WTC11 (cell line): ENCODE measurements at regions not wholly inside any gene's neighbourhood (a gene's known extent, or its start where the extent isn't known, plus 50 kb on each side); places are given as distances from the start of the nearest gene placed in this dataset.

Source experiments
- ATAC-seq: fragments of 200-7000 bp; cut with Tn5 transposase; 2 replicates; pipeline ENCODE4 v1.10.0; 2021; ENCODE audit warnings: mild to moderate bottlenecking, moderate library complexity
- CTCF ChIA-PET: fragments of 300-600 bp; sonication (Branson Sonifier 250); formaldehyde crosslinking; loops from one replicate; lab custom pipeline; 2021; ENCODE audit warnings: antibody characterized with exemption; lab: Charles Lee
- POLR2A ChIA-PET: fragments of 350-600 bp; sonication (Branson Sonifier 250); formaldehyde crosslinking; loops from one replicate; lab custom pipeline; 2021; ENCODE audit warnings: antibody characterized with exemption; lab: Charles Lee
- DNase-seq: peaks from one replicate; pipeline ENCODE4 v3.0.0; 2021; ENCODE audit warnings: low spot score
- H3K27ac Mint-ChIP-seq: 2 replicates; pipeline ENCODE4 v1.8.0; 2021; ENCODE audit warnings: mixed read lengths
- H3K27me3 Mint-ChIP-seq: 2 replicates; pipeline ENCODE4 v1.8.0; 2021; ENCODE audit warnings: low read depth, mild to moderate bottlenecking, moderate library complexity, mixed read lengths
- H3K36me3 Mint-ChIP-seq: 2 replicates; pipeline ENCODE4 v1.8.0; 2021; ENCODE audit warnings: mixed read lengths
- H3K4me1 Mint-ChIP-seq: 2 replicates; pipeline ENCODE4 v1.8.0; 2022; ENCODE audit warnings: mixed read lengths
- H3K4me3 Mint-ChIP-seq: 2 replicates; pipeline ENCODE4 v1.8.0; 2021; ENCODE audit warnings: mild to moderate bottlenecking, moderate library complexity, mixed read lengths
- H3K9me3 Mint-ChIP-seq: 2 replicates; pipeline ENCODE4 v1.8.0; 2021; ENCODE audit warnings: mixed read lengths
- ATF1 ChIP-seq: sonication (generic); formaldehyde crosslinking; IDR thresholded peaks from 2 replicates; pipeline ENCODE4 v1.8.1; 2023; ENCODE audit warnings: mild to moderate bottlenecking, moderate library complexity, missing genetic modification reagents
- ATF2 ChIP-seq: sonication (generic); formaldehyde crosslinking; IDR thresholded peaks from 2 replicates; pipeline ENCODE4 v1.8.1; 2022; ENCODE audit warnings: low read depth, missing genetic modification reagents, borderline replicate concordance
- ATF6 ChIP-seq: sonication (generic); formaldehyde crosslinking; IDR thresholded peaks from 2 replicates; pipeline ENCODE4 v1.8.1; 2023; ENCODE audit warnings: mild to moderate bottlenecking, missing genetic modification reagents
- CREM ChIP-seq: sonication (generic); formaldehyde crosslinking; IDR thresholded peaks from 2 replicates; pipeline ENCODE4 v1.8.1; 2022; ENCODE audit warnings: mild to moderate bottlenecking, missing genetic modification reagents, moderate library complexity
- E2F4 ChIP-seq: sonication (generic); formaldehyde crosslinking; IDR thresholded peaks from 2 replicates; pipeline ENCODE4 v1.8.1; 2022; ENCODE audit warnings: low read depth, mild to moderate bottlenecking, moderate library complexity, missing genetic modification reagents, borderline replicate concordance
- ELF4 ChIP-seq: sonication (generic); formaldehyde crosslinking; IDR thresholded peaks from 2 replicates; pipeline ENCODE4 v1.8.1; 2022; ENCODE audit warnings: low read depth, mild to moderate bottlenecking, moderate library complexity, missing genetic modification reagents
- ETV6 ChIP-seq: sonication (generic); formaldehyde crosslinking; IDR thresholded peaks from 2 replicates; pipeline ENCODE4 v1.8.1; 2022; ENCODE audit warnings: mild to moderate bottlenecking, missing genetic modification reagents
- FOXP1 ChIP-seq: sonication (generic); formaldehyde crosslinking; IDR thresholded peaks from 2 replicates; pipeline ENCODE4 v1.8.0; 2022; ENCODE audit warnings: missing genetic modification reagents, mild to moderate bottlenecking, moderate library complexity, borderline replicate concordance
- GABPB1 ChIP-seq: sonication (generic); formaldehyde crosslinking; IDR thresholded peaks from 2 replicates; pipeline ENCODE4 v1.8.1; 2023; ENCODE audit warnings: mild to moderate bottlenecking, missing genetic modification reagents
- MYBL2 ChIP-seq: sonication (generic); formaldehyde crosslinking; IDR thresholded peaks from 2 replicates; pipeline ENCODE4 v1.8.1; 2023; ENCODE audit warnings: mild to moderate bottlenecking, moderate library complexity, missing genetic modification reagents
- NFYB ChIP-seq: sonication (generic); formaldehyde crosslinking; conservative IDR thresholded peaks from 2 replicates; pipeline ENCODE4 v1.8.0; 2022; ENCODE audit warnings: low read depth, missing genetic modification reagents
- RELA ChIP-seq: sonication (generic); formaldehyde crosslinking; IDR thresholded peaks from 2 replicates; pipeline ENCODE4 v1.8.1; 2022; ENCODE audit warnings: missing genetic modification reagents, mild to moderate bottlenecking, borderline replicate concordance
- RORB ChIP-seq: fragments of 250-450 bp; sonication (Bioruptor Pico); IDR thresholded peaks from 2 replicates; pipeline ENCODE4 v1.9.0; 2021; ENCODE audit warnings: mild to moderate bottlenecking
- TEAD1 ChIP-seq: sonication (generic); formaldehyde crosslinking; IDR thresholded peaks from 2 replicates; pipeline ENCODE4 v1.8.0; 2022; ENCODE audit warnings: mild to moderate bottlenecking, missing genetic modification reagents
- USF1 ChIP-seq: sonication (generic); formaldehyde crosslinking; IDR thresholded peaks from 2 replicates; pipeline ENCODE4 v1.8.0; 2022; ENCODE audit warnings: mild to moderate bottlenecking, missing genetic modification reagents
- USF2 ChIP-seq: sonication (generic); formaldehyde crosslinking; IDR thresholded peaks from 2 replicates; pipeline ENCODE4 v1.8.1; 2023; ENCODE audit warnings: mild to moderate bottlenecking, missing genetic modification reagents, moderate library complexity
- ZNF138 ChIP-seq: sonication (generic); formaldehyde crosslinking; conservative IDR thresholded peaks from 2 replicates; pipeline ENCODE4 v1.8.1; 2022; ENCODE audit warnings: mild to moderate bottlenecking, moderate library complexity, missing genetic modification reagents
- ZNF317 ChIP-seq: sonication (generic); formaldehyde crosslinking; IDR thresholded peaks from 2 replicates; pipeline ENCODE4 v1.8.1; 2023; ENCODE audit warnings: low read depth, mild to moderate bottlenecking, moderate library complexity, missing genetic modification reagents, borderline replicate concordance
- ZNF416 ChIP-seq: fragments of 250-450 bp; sonication (Bioruptor Pico); IDR thresholded peaks from 2 replicates; pipeline ENCODE4 v1.9.0; 2021; ENCODE audit warnings: mild to moderate bottlenecking, inconsistent platforms
- ZNF512 ChIP-seq: sonication (generic); formaldehyde crosslinking; IDR thresholded peaks from 2 replicates; pipeline ENCODE4 v1.8.1; 2022; ENCODE audit warnings: missing genetic modification reagents, borderline replicate concordance
- ZNF671 ChIP-seq: fragments of 250-450 bp; sonication (Bioruptor Pico); IDR thresholded peaks from 2 replicates; pipeline ENCODE4 v1.8.0; 2021; ENCODE audit warnings: mild to moderate bottlenecking

GRCh38 chr13:37277435-37278144 is 172.1 kb upstream of the CSNK1A1L start:
- Mint-ChIP-seq H3K9me3 (peaks cover 32% of the 10 kb centered on the region), H3K4me1 (no peaks in the 10 kb centered on the region), H3K27me3 (no peaks in the 10 kb centered on the region), H3K36me3 (peaks cover 15% of the 10 kb centered on the region), H3K4me3 (no peak overlapping the region), H3K27ac (no peak overlapping the region)
- ATAC-seq = no peak
- CTCF ChIA-PET = no interaction called here
- POLR2A ChIA-PET = no interaction called here
- no peak for DNase-seq
- no peak for TF ChIP-seq E2F4 (CRISPR knock-in tag)
- no peak for TF ChIP-seq ZNF671 (CRISPR knock-in tag)
- no peak for TF ChIP-seq USF2 (CRISPR knock-in tag)

- POLR2A ChIA-PET = no interaction called here
Observed at GRCh38 chr13:37277007-37277406, 171.5 kb upstream of the CSNK1A1L start.

GRCh38 chr13:37274569-37275497 is 169.4 kb upstream of the CSNK1A1L start:
- CTCF ChIA-PET = no interaction called here
- Mint-ChIP-seq H3K4me1 (no peaks in the 10 kb centered on the region), H3K9me3 (peaks cover 27% of the 10 kb centered on the region), H3K4me3 (no peak overlapping the region), H3K36me3 (peaks cover 9% of the 10 kb centered on the region), H3K27me3 (no peaks in the 10 kb centered on the region), H3K27ac (no peak overlapping the region)
- DNase-seq = no peak
- POLR2A ChIA-PET = no interaction called here
- ATAC-seq = no peak
- TF ChIP-seq ATF6 (no peak), ZNF317 (no peak), ETV6 (CRISPR knock-in tag) (no peak), ATF2 (CRISPR knock-in tag) (no peak), ZNF138 (no peak), CREM (CRISPR knock-in tag) (no peak)

More at GRCh38 chr13:37277007-37277406, 171.5 kb upstream of the CSNK1A1L start:
- CTCF ChIA-PET = no interaction called here
- Mint-ChIP-seq H3K36me3 (peaks cover 13% of the 10 kb centered on the region), H3K27me3 (no peaks in the 10 kb centered on the region), H3K9me3 (peaks cover 30% of the 10 kb centered on the region), H3K4me3 (no peak overlapping the region), H3K27ac (no peak overlapping the region), H3K4me1 (no peaks in the 10 kb centered on the region)
- DNase-seq (no peak), ATAC-seq (no peak)
- TF ChIP-seq FOXP1 (CRISPR knock-in tag) (no peak), ATF1 (CRISPR knock-in tag) (no peak), GABPB1 (CRISPR knock-in tag) (no peak), RELA (CRISPR knock-in tag) (no peak), ZNF512 (CRISPR knock-in tag) (no peak), TEAD1 (CRISPR knock-in tag) (no peak), USF2 (CRISPR knock-in tag) (no peak), MYBL2 (CRISPR knock-in tag) (no peak), ZNF416 (no peak), ELF4 (CRISPR knock-in tag) (no peak), USF1 (CRISPR knock-in tag) (no peak), RORB (CRISPR knock-in tag) (no peak), ZNF317 (no peak), NFYB (CRISPR knock-in tag) (no peak)
- TF ChIP-seq, all 79 proteins: peak for 0
